HG03280 (cell line): ENCODE measurements at regions not wholly inside any gene's neighbourhood (a gene's known extent, or its start where the extent isn't known, plus 50 kb on each side); places are given as distances from the start of the nearest gene placed in this dataset.

Source experiments
- ATAC-seq: cut with Tn5 transposase; IDR thresholded peaks from one replicate; pipeline ENCODE4 v1.9.1; 2021; ENCODE audit warnings: mild to moderate bottlenecking, moderate library complexity; ENCODE audit not compliant: unreplicated experiment

DNA sequence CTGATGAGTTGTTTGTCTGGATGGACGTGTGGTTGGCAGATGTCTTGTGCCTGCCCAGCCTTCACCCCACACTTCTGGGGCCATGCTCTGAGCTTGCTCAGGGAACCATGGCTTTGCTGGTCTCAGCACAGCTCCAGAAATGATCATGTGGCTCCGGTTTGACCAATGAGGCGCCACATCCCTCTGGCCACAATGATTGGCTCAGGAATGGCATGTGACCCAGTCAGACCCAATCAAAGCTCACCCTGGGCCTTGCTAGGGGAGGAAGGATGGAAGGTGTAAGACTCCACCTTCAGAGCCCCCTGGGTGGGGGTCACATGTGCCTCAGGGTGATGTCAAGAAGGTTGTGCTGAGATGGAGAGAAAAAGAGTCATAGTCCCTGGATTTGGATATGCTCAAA is 281.6 kb upstream of the SULF2 start:
- no peak for ATAC-seq

DNA sequence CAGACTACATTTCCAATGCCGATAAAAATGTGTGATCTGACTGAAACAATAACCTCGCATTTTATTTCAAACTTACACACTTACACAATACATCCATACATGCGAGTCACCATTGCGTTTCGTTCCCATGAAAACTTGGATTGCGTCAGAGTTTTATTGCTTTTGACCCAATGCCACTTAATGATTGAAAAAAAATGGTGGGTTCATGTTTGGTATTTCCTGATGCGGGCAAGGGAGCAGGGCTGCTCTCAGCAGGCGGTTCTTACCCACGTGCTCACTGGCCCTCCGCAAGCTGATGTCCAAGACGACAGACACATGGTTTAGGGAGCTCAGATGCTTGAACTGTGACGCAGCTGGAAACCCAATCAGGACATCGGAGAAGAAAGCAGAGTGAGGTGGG is 281.0 kb upstream of the SULF2 start:
- ATAC-seq: no peak

- no peak for ATAC-seq
Observed at GRCh38 chr20:48065833-48066232, 280.6 kb upstream of the SULF2 start.

- no peak for ATAC-seq
Observed at GRCh38 chr20:48064929-48065328, 279.6 kb upstream of the SULF2 start.

GRCh38 chr20:48060841-48061720 is 275.8 kb upstream of the SULF2 start:
- ATAC-seq: no peak

DNA sequence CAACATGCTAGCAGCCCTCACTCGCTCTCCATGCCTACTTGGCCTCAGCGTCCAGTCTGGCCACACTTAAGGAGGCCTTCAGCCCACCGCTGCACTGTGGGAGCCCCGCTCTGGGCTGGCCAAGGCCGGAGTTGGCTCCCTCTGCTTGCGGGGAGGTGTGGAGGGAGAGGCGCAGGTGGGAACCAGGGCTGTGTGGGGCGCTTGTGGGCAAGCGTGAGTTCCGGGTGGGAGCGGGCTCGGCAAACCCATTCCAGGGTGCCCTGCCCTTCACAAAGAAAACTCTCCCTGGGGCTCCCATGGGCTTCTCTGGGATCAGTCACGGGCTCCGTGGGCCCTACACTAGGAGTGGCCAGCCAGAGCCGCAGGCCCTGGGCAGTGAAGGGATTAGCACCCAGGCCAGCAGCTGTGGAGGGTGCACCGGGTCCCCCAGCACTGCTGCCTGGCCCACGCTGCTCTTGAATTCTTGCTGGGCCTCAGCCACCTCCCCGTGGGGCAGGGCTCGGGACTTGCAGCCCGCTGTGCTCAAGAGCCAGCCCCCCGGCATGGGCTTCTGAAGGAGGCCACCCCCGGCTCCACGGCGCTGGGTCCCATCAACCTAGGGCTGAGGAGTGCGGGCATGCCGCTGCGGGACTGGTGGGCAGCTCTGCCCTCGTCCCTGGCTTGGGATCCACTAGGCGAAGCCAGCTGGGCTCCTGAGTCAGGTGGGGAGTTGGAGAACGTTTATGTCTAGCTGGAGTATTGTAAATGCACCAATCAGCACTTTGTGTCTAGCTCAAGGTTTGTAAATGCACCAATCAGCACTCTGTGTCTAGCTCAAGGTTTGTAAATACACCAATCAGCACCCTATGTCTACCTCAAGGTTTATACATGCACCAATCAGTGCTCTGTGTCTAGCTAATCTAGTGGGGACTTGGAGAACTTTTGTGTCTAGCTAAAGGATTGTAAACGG is 273.6 kb upstream of the SULF2 start:
- no peak for ATAC-seq

DNA sequence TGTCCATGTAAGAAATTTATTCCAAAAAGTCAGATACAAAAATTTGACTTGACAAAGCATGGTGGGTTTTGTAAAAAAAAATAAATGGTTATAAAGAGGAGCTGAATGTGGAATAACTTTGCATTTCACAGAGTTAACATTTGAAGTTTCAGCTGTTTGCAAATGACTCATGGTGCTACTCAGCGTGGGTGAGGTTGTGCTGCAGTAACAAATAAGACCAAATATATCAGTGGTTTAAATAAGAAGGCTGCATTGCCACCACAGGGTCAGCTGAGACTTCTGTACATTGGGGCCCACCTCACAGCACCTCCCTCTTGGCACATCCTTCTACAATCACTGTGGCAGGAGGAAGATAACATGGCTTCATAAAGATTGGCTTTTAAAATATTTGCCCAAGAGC is 272.5 kb upstream of the SULF2 start:
- no peak for ATAC-seq

DNA sequence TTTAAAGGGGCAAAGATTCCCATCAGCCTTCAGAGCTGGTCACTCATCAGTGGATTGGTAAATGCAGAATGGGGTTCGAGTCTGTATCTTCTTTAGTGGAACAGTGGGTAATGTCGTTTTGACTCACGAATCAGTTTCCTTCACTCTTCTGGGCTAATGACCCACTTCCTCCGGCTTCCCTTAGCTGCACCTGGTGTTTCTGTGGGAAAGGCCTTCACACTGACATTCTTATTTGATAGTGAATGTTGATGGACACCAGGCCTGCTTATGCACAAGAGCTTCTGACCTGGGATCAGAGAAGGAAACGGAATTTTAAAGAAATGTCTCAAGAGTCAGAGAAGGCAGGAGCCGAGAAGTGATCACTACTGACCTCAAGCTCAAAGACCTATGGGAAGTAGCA is 272.0 kb upstream of the SULF2 start:
- no peak for ATAC-seq

- ATAC-seq: no peak
Observed at GRCh38 chr20:48056218-48056617, 270.9 kb upstream of the SULF2 start.

DNA sequence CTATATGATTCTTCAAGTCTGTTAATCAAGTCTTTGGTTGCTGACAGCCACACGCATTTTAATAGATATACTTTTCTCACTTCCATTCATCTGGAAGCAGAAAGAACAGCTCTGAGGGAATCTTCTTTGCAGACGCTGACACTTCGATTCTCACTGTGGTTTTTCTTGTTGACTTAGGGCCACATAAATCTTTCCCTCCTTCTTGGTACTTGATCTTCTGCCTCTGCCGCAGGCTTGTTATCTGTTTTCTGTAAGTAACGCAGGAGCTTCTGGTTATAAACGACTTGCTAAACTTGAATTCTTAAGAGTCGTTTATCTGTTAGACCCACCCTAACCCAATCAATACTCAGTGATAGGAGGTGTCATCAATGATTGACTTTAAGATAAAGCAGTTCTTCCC is 268.8 kb upstream of the SULF2 start:
- no peak for ATAC-seq

DNA sequence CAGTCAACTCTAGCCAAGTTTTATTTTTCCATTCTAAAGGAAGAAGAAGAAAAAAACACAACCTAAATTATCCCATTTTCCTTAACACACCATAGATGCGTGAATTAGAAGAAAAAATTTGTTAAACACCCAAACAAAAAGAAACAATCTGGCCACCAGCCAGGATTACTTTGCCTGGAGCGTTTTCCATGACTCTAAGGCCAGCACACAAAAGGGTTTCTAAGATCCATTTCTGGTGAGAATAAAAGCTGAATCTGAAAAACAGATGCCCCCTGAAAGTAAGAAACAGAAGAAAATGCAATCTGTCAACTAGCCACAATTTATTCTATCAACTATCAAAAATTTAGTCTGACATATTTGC is 267.2 kb upstream of the SULF2 start:
- no peak for ATAC-seq

DNA sequence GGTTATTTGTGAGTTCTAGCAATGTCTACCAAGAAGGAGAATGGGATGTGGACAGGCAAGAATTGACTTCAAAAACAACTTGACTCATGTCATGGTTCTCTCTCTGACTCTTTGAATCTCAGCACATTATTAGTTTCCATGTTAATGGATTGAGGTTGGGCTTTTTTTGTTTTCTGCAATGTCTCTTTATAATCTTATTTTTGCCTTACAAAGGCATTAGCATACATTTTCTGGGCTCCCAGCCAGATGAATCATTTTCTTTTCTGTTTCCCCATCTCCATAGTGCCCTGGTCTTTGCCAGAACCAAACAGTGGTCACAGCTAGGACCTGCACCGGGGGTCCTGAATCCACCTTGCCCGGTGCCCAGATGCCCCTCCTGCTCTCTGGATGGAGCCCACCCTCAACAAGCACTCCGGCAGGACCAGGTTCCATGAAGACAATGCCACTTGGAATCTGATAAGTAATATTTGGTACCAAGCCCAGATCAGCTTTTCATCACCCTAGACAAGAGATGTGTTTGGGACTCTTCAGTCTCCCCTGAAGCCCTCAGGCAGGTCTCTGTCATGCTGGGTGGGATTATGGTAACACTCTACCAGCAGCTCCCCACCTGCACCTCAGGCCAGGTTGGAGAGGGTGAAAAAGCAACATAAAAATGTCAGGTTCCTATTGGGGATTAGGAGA is 266.7 kb upstream of the SULF2 start:
- ATAC-seq: no peak

DNA sequence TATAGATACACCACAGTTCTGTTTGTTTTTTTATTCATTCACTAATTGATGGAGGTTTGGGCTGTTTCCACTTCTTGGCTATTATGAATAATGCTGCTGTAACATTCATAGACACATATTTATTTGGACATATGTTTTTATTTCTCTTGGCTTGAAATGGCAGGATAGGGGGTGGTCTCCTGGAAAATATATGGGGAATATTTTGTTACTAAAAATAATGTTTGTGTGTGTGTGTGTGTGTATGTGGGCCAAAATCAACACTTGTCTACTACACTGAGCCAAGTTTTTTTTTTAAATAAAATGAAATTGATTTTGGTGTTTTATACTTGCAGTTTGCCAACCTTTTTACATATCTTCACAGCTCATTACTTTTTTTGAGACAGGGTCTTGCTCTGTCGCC is 264.4 kb upstream of the SULF2 start:
- ATAC-seq: no peak

GRCh38 chr20:48049171-48049570 is 263.9 kb upstream of the SULF2 start:
- ATAC-seq: no peak

GRCh38 chr20:48047447-48047846 is 262.2 kb upstream of the SULF2 start:
- no peak for ATAC-seq

GRCh38 chr20:48042628-48043027 is 257.3 kb upstream of the SULF2 start:
- ATAC-seq: no peak

DNA sequence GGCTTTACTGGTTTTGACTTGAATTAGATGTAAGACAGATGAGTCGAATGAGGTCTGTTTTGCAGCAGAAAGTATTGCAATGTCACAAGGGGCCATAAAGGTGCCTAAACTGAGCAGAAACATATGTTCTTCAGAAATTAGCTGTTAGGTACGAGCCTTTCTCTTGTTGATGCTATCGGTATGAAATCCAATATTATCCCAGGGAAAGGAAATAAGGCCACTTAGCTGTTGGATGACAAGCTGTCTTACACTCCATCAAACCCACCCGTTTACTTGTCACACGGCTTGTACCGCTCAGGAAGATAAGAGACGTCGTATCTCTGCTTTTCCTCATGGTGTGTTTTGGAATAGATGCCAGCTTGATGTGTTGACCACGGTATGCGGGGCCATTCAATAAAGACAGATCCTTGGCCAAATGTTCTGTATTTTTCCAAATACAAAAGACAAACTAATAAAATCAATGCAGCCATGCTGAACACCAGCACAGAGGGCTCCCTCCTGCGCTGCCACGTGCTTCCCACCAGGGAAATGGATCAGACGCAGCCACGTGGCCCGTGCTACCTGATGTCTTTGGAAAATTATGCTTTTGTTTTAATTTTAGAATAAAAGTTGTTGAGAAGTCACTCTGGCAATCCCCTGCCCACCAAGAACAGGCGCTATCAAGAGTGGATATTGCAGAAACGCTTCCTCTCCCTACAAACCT is 255.9 kb upstream of the SULF2 start:
- no peak for ATAC-seq

GRCh38 chr20:48040491-48040890 is 255.2 kb upstream of the SULF2 start:
- ATAC-seq: no peak

GRCh38 chr20:48040051-48040450 is 254.8 kb upstream of the SULF2 start:
- no peak for ATAC-seq

GRCh38 chr20:48039514-48039913 is 254.2 kb upstream of the SULF2 start:
- no peak for ATAC-seq

DNA sequence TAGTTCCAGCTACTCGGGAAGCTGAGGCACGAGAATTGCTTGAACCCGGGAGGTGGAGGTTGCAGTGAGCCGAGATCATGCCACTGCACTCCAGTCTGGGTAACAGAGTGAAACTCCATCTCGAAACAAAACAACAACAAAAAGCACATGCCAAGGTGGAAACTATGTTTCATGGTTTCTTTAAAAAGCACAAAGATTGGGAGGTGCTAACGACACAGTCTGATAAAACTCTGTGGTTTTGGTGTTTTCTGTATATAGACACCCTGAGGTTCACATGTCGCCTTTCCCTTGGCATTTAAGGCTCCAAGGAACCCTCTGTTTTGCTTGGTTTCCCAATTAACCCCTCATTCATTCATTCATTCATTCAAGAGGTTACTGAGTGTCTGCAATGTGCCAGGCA is 253.4 kb upstream of the SULF2 start:
- ATAC-seq: no peak
